CD4-positive, alpha-beta T cell treated with Interleukin-12 subunit alpha and Interleukin-12 subunit beta, for 1 hour (primary cell): ENCODE measurements at regions not wholly inside any gene's neighbourhood (a gene's known extent, or its start where the extent isn't known, plus 50 kb on each side); places are given as distances from the start of the nearest gene placed in this dataset.
"Not testable (repeated sequence)": the region's sequence is repeated elsewhere in the genome, so short reads cannot be mapped to it uniquely, and the experiment has no call there.

Experiments used
- DNase-seq: peaks from one replicate; pipeline ENCODE4 v3.0.0-alpha.2; 2020

DNA sequence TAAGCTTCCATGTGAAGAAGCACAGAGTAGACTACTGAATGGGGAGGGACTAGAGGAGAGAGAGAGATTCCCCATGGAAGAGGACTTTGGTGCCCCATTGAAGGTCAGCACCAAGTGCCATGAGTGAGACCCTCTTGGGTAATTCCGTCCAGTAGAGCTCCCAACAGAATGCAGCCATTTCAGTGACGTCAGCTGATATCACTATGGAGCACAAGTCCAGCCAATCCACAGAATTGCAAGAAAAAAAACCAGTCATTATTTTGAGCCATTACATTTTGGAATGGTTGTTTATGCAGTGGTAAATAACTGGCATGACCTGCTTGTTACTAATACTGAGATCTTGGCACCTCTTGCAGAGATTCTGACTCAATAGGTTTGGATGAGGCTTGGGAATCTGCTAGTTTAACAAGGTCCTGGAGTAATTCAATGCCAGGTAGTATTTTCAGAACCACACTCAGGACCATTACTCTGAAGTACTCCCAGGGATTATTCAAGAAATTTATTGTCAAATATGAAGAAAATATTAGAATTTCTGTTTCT is 52.6 kb upstream of the SP8 start:
- DNase-seq, result no peak

- DNase-seq, result no peak
Measured at GRCh38 chr7:20839987-20840386, 53.3 kb upstream of the SP8 start.

DNA sequence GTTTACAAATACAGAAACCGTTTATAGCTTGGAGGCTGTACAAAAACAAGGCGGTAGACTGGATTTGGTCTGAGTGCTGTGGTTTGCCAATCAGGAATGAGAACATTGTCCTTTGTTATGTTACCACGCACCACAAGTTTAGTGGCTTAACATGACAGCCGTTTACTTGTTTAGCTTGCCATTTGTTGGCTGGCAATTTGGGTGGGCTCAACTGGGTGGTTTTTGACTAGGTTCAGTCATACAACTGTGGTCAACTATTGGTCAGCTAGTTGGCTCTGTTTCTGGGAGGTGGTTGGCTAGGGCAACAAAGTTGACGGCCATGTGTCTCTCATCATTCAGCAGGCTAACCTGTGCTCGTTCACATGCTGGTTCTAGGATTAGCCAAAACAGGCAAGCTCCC is 60.1 kb upstream of the SP8 start:
- DNase-seq, result no peak

GRCh38 chr7:20858951-20859350 is 72.3 kb upstream of the SP8 start:
- DNase-seq, result no peak

- DNase-seq, result no peak
Measured at GRCh38 chr7:20861468-20861867, 74.8 kb upstream of the SP8 start.

GRCh38 chr7:20862554-20862953 is 75.9 kb upstream of the SP8 start:
- no peak for DNase-seq

DNA sequence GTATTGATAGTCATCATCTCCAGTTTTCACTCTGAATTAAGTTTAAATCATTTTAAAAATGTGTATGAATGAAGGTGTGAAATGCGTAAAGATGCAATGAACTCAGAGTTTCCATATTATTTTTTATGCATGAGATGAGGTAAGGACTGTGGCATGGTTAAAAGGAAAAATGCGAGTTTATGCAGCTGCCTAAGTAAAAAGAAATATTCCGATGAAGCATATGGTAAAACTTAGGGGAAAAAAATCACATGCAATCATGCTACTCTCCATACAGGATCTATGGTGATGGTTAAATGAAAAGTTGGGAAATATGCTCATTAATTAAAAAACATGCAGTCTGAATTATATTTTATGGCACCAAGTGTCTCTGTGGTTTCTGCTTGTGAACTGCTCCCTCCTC is 77.5 kb upstream of the SP8 start:
- no peak for DNase-seq

GRCh38 chr7:20865684-20866083 is 79.0 kb upstream of the SP8 start:
- DNase-seq, result no peak

DNA sequence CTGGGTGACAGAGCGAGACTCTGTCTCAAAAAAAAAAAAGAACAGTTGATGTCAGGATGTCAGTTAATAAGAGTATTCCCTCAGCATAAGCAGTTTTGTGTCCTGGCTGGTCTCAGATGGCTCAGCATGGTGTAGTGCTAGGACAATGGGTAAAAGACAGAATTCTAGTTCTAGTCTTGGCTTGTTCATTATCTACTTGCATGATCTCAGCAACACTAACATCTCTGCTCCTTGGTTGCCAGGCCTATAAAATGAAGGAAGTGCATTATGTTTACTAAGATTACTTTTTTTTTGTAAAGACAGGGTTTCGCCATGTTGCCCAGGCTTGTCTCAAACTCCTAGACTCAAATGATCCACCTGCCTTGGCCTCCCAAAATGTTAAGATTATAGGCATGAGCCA is 84.3 kb upstream of the SP8 start:
- DNase-seq, result no peak

GRCh38 chr7:20892776-20893175 is 106.1 kb upstream of the SP8 start:
- no peak for DNase-seq

DNA sequence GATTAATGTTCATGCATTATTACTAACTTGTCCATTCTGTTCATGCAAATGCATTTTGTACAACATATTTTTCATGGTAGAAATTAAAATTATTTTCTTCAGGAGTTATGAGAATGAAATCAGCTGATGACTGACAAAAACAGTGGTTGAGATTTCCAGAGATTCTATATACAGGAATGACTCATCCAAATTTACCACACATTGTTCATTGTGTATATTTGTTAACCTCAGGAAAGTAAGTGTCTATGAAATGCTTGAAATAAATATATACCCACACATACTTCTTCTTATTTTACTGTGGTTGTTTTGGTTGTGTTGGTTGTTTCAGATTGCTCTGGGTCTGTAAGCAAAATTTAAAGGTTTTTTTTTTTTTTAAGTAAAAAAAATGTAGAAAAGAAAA is 108.1 kb upstream of the SP8 start:
- no peak for DNase-seq

GRCh38 chr7:20895563-20895962 is 108.9 kb upstream of the SP8 start:
- DNase-seq, result no peak

GRCh38 chr7:20896996-20897395 is 110.3 kb upstream of the SP8 start:
- no peak for DNase-seq

- DNase-seq, result no peak
Measured at GRCh38 chr7:20906801-20907453, 120.2 kb upstream of the SP8 start.

- DNase-seq, result no peak
Measured at GRCh38 chr7:20911081-20911480, 124.4 kb upstream of the SP8 start.

GRCh38 chr7:20913853-20914252 is 127.2 kb upstream of the SP8 start:
- no peak for DNase-seq

GRCh38 chr7:20916311-20916710 is 129.6 kb upstream of the SP8 start:
- no peak for DNase-seq

GRCh38 chr7:20917603-20918002 is 130.9 kb upstream of the SP8 start:
- DNase-seq, result no peak

- DNase-seq, result no peak
Measured at GRCh38 chr7:20918156-20918555, 131.5 kb upstream of the SP8 start.

DNA sequence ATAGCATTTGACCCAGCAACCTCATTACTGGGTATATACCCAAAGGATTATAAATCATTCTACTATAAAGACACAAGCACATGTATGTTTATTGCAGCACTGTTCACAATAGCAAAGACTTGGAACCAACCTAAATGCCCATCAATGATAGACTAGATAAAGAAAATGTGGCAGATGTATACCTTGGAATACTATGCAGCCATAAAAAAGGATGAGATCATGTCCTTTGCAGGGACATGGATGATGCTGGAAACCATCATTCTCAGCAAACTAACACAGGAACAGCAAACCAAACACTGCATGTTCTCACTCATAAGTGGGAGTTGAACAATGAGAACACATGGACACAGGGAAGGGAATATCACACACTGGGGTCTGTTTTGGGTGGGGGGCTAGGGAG is 140.5 kb upstream of the SP8 start:
- not testable (repeated sequence) for DNase-seq

DNA sequence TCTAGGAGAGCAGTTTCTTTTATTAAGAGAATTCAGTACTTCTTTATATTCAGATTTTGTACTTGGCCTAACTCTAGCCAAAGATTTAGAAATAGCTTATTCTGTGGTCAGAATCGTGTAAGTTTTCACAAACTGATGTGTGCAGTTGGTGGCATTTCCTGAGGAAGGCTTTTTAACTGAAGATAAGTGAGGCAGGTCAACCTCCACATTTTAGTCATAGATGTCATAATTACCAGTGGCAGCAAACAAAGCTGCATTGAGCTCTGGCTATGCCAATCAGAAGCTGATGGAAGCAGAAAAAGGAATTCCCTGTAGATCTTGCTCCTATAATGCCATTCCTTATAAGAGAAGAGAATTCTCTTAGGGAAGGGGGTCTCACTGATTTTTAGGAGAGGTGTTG is 141.3 kb upstream of the SP8 start:
- no peak for DNase-seq

DNA sequence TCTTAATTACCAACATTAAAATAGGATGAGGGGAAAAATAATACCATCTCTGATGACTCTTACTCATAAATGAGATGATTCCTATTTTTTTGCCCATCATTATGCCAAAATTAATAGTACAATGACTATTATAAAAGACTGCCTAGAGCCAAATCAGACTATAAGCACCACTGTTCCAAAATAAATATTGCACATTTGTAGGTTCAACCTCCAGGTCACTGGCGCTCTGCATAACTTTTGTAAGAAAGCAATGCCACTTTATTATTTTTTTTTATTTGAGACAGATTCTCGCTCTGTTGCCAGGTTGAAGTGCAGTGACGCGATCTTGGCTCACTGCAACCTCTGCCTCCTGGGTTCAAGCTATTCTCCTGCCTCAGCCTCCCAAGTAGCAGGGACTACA is 142.5 kb upstream of the SP8 start:
- no peak for DNase-seq

- DNase-seq, result no peak
Measured at GRCh38 chr7:20931739-20932138, 145.1 kb upstream of the SP8 start.

- no peak for DNase-seq
Measured at GRCh38 chr7:20932785-20933527, 146.3 kb upstream of the SP8 start.

GRCh38 chr7:20945451-20945850 is 158.8 kb upstream of the SP8 start:
- no peak for DNase-seq
